CD1c-positive myeloid dendritic cell (primary cell): ENCODE measurements at regions not wholly inside any gene's neighbourhood (a gene's known extent, or its start where the extent isn't known, plus 50 kb on each side); places are given as distances from the start of the nearest gene placed in this dataset.

ENCODE experiments used
- DNase-seq: peaks from one replicate; pipeline ENCODE4 v3.0.0-alpha.2; 2016; ENCODE audit errors: extremely low spot score

- no peak for DNase-seq
These were observed 471.2 kb downstream of the TAF11L14 start for GRCh38 chr5:18105449-18105848.

GRCh38 chr5:18111906-18112465 is 477.7 kb downstream of the TAF11L14 start:
- no peak for DNase-seq

GRCh38 chr5:18113721-18114120 is 479.5 kb downstream of the TAF11L14 start:
- DNase-seq = no peak

- no peak for DNase-seq
These were observed 480.0 kb downstream of the TAF11L14 start for GRCh38 chr5:18114151-18114757.

DNA sequence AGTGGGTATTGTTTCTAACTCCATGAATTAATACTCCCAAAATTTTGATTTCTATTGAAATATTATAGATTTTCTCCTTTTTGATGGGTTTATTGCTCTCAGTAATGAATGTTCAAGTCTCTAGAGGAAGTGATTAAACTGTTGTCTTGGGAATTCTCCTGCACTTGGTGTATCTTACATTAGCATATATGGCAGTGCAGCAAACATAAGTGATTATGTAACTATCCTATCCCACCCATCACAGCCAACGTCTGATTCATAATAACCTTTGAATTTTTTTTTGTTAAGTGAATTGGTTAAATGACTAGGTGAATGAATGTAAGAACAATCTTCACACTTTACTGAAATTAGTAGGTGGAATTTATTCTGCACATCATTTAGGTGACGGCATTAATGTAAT is 483.7 kb downstream of the TAF11L14 start:
- DNase-seq = no peak

DNA sequence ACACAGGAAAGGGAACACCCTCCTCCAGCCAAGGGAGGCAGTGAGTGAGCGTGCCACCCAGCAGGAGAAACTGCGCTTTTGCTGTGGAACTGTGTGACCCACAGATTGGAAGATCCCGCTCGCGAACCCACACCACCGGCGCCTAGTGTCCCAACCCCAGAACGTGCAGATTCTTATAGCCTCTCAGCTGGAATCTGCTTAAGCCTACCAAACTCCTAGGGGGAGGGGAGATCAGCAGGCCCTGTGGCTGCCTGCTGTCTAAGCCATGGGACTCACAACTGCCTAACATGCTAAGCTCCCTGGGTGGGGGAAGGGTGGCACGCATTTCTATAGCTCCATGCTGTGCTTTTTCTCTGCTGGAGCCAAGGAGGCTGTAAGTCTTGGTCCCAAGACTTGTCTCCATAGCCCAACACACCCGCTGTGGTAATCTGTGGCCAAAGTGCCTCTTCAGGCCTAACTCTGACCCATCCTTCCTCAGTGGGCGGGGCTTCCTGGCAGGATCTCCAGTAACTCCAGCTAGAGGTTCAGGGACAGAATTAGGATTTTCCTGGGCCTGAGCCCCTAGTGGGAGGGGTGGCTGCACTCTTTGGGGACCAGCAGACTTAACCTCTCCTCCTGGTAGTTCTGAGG is 485.0 kb downstream of the TAF11L14 start:
- no peak for DNase-seq

GRCh38 chr5:18141222-18141621 is 507.0 kb downstream of the TAF11L14 start:
- DNase-seq = no peak

GRCh38 chr5:18142831-18143230 is 508.6 kb downstream of the TAF11L14 start:
- no peak for DNase-seq

- no peak for DNase-seq
These were observed 518.4 kb downstream of the TAF11L14 start for GRCh38 chr5:18152671-18153070.

DNA sequence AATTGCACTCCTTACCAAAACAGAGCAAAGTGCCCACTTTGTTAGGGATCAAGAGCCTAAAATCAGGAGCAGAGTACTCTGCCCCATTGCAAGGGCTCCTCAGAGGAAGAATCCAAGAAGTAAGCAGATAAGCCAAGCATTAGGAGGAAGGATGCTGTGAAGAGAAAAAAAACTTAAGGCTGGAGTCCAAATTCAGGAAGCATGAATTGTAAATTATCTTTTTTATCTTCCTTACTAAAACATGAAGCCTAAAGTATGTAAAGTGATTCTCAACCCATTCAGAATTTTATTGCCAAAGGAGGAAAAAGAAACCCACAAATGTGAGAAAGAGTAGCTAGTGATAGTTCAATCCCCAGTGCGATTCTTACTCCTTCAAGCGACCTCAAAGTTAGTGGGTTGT is 523.9 kb downstream of the TAF11L14 start:
- no peak for DNase-seq

DNA sequence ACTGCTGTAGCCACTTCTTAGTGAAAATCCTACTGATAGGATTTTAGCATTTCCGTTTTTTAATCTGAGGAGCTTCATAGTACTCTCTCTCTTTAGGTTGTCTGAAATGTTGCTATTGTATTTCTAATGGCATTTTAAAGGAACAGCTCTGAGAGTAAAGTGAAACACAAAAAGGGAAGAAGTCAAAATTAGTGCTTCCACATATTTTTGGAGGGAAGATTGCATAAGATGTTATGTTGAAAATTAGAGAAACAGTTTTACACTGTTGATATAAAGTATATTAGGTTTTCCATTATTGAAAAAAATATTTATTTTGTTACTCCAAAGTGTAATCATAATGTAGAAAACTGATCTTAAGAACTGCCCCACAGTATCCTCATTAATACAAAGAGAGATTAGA is 525.1 kb downstream of the TAF11L14 start:
- peak; percentile 51 for DNase-seq

DNA sequence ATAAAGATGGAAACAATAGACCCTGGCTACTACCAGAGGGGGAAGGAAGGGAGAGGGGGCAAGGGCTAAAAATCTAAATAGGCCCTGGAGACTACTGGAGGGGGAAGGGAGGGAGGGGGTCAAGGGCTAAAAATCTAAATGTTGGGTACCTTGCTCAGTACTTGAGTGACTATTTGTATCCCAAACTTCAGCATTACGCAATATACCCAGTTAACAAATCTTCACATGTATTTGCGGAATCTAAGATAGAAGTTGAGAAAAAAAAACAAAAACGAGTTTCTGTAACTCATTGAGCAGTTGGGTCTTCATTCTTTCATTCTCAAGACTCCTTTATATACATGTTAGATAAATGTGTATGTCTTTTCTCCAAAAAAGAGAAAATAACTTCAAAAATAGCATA is 537.4 kb downstream of the TAF11L14 start:
- no peak for DNase-seq

- no peak for DNase-seq
These were observed 545.3 kb downstream of the TAF11L14 start for GRCh38 chr5:18179579-18179978.

GRCh38 chr5:18181575-18181974 is 547.3 kb downstream of the TAF11L14 start:
- no peak for DNase-seq

DNA sequence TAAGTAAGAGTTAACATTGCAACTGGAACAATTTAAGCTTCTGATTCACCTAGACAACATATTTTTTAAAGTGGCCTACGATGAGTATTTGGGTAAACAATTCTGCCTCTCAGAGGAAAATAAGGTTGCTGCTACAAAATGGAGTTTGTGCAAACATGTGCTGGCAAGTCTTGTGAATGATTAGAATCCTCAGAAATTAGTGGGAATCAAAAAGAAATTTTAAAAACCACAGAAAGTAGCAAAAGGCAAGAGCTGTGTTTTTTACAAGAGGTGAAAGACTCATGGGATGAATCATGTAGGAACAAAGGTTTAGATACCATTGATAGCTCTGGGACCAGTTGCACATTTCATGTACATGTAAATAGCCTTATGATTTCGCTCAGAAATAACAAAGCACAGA is 561.6 kb downstream of the TAF11L14 start:
- no peak for DNase-seq

- DNase-seq = no peak
These were observed 563.5 kb downstream of the TAF11L14 start for GRCh38 chr5:18197734-18198133.

GRCh38 chr5:18202164-18202563 is 567.9 kb downstream of the TAF11L14 start:
- DNase-seq = no peak

- no peak for DNase-seq
These were observed 569.0 kb downstream of the TAF11L14 start for GRCh38 chr5:18203296-18203695.

DNA sequence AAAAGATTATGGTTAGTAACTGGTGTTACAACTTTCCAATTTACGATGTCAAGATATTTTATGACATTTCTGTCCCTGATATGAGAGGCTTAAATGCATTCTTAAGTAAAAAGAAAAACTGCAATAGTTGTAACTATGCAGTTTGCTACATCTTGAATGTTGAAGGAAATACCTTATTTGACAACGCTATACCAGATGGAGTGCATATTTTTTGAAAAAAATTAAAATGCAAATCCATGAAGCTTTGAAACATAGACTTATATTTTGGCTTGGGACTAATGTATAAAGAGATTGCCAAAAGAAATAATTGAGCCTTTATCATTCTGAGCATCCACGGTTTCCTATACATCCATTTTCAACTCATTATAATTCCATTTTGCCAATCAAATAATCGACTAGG is 579.4 kb downstream of the TAF11L14 start:
- DNase-seq = no peak

- no peak for DNase-seq
These were observed 581.8 kb downstream of the TAF11L14 start for GRCh38 chr5:18216016-18216415.

- DNase-seq = peak; percentile 13
These were observed 582.5 kb downstream of the TAF11L14 start for GRCh38 chr5:18216729-18217128.

- no peak for DNase-seq
These were observed 585.0 kb downstream of the TAF11L14 start for GRCh38 chr5:18219241-18219640.

GRCh38 chr5:18220631-18221030 is 586.4 kb downstream of the TAF11L14 start:
- DNase-seq = no peak

DNA sequence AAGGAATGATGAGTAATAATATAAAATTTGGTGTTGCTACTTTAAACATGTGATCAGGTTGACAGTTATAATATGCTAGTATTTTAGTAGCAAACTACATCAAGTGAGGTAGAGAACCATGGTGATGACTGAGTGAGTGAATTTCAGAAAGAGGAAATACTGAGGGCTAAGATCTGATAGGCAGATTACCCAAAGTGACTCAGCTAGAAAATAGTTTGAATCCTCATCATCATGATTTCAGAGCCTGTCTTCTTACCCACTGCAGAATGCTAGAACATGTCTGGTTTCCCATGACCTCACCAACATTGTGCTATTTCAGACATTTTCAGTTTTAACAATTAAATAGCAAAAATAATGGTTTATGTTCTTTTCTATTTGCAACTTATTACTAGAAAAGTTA is 602.1 kb downstream of the TAF11L14 start:
- DNase-seq = no peak
